Epithelial cell of esophagus (primary cell): ENCODE measurements at regions not wholly inside any gene's neighbourhood (a gene's known extent, or its start where the extent isn't known, plus 50 kb on each side); places are given as distances from the start of the nearest gene placed in this dataset.
A peak's percentile ranks its signal among the peaks of the same experiment; 100 is the strongest.

Source experiments
- DNase-seq: peaks from one replicate; pipeline ENCODE4 v3.0.0; 2010; ENCODE audit warnings: low read depth
- H3K4me3 ChIP-seq: 2 replicates; pipeline ENCODE4 v1.5.1; 2011; ENCODE audit warnings: mild to moderate bottlenecking, low read length, control low read depth
- TF ChIP-seq, protein P1 (sequence below): IDR thresholded peaks from 2 replicates; pipeline ENCODE4 v1.5.1; 2011; ENCODE audit warnings: low read depth, mild to moderate bottlenecking, low read length, control low read depth, inconsistent platforms; ENCODE audit not compliant: insufficient read depth; ENCODE audit errors: missing control alignments

DNA sequence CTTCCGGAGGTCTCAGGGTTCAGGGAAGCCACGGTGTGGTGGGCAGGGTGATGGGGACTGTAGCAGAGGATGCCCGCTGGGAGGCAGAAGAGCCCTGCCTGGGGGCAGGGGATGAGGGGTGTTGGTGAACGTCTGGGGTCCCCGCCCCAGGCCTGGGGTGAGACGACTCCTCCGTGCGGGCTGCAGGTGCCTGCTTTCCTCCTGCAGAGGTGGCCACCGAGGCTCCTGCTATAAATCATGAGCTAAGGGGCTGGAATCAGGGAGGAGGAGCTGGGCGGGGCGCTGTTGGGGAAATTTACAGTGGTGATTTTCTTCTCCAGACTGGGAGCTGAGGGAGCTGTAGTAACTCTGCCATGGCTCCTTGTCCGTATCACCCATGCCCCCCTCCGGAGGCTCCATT lies 167.0 kb downstream of the MRM1 start:
- no peak overlapping the region for H3K4me3 ChIP-seq
- no peak for DNase-seq
- TF ChIP-seq, protein P1, sequence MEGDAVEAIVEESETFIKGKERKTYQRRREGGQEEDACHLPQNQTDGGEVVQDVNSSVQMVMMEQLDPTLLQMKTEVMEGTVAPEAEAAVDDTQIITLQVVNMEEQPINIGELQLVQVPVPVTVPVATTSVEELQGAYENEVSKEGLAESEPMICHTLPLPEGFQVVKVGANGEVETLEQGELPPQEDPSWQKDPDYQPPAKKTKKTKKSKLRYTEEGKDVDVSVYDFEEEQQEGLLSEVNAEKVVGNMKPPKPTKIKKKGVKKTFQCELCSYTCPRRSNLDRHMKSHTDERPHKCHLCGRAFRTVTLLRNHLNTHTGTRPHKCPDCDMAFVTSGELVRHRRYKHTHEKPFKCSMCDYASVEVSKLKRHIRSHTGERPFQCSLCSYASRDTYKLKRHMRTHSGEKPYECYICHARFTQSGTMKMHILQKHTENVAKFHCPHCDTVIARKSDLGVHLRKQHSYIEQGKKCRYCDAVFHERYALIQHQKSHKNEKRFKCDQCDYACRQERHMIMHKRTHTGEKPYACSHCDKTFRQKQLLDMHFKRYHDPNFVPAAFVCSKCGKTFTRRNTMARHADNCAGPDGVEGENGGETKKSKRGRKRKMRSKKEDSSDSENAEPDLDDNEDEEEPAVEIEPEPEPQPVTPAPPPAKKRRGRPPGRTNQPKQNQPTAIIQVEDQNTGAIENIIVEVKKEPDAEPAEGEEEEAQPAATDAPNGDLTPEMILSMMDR: no peak

DNA sequence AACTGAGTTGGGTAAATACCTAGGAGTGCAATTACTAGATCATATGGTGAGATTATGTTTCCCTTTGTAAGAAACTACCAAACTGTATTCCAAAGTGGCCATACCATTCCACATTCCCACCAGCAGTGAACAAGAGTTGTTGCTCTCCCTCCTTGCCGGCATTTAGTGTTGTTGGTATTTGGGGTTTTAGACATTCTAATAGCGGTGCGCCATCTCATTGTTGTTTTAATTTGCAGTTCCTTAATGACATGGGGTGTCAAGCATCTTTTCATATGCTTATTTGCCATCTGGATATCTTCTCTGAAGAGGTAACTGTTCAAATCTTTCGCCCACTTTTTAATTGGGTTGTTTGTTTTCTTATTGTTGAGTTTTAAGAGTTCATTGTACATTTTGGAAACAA lies 164.2 kb upstream of the LHX1 start:
- H3K4me3 ChIP-seq: no peak overlapping the region
- TF ChIP-seq, protein P1: no peak

DNA sequence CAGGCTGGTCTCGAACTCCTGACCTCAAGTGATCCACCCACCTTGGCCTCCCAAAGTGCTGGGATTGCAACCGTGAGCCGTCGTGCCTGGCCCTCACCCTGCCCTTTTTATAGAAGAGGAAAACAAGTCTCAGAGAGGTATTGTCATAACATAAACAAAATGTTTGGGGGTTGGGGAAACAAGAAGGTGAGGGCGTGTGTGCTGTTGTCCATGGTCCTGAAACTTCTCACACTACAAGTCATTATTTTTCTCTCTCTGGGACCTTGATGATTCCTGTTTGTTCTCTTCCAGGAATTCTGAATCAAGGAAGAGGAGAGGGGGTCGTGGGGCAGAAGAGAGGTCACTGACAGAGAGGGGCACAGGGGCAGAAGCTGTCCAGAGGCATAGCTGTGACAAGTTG lies 160.2 kb upstream of the LHX1 start:
- H3K4me3 ChIP-seq: no peak overlapping the region
- peak; percentile 54 for DNase-seq
- TF ChIP-seq, protein P1: no peak

More for the DNA sequence above, 164.2 kb upstream of the LHX1 start:
- DNase-seq: no peak

- no peak overlapping the region for H3K4me3 ChIP-seq
- no peak for DNase-seq
- TF ChIP-seq, protein P1: no peak
Measured at GRCh38 chr17:36778448-36778847, 158.8 kb upstream of the LHX1 start.

GRCh38 chr17:36779550-36779949 lies 157.7 kb upstream of the LHX1 start:
- no peak for DNase-seq
- TF ChIP-seq, protein P1: no peak

GRCh38 chr17:36784633-36785032 lies 152.6 kb upstream of the LHX1 start:
- H3K4me3 ChIP-seq: no peak overlapping the region
- TF ChIP-seq, protein P1: no peak
- no peak for DNase-seq

More at GRCh38 chr17:36779550-36779949, 157.7 kb upstream of the LHX1 start:
- no peak overlapping the region for H3K4me3 ChIP-seq

DNA sequence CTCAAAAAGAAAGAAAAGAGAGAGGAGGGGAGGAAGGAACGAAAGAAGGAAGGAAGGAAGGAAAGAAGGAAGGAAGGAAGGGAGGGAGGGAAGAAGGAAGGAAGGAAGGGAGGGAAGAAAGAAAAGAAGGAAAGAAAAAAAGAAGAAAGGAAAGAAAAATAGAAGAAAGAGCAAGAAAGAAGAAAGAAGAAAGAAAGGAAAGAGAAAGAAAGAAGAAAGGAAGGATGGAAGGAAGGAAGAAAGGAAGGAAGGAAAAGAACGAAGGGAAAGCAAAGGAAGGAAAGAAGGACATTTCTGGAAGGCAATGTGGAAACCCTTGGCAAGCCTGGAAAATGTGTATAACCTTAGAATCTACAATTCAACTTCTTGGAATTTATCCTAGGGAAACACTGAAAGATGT lies 150.4 kb upstream of the LHX1 start:
- DNase-seq: no peak
- H3K4me3 ChIP-seq: no peak overlapping the region
- TF ChIP-seq, protein P1: no peak
